Activated naive CD4-positive, alpha-beta T cell treated with anti-CD3 and anti-CD28 coated beads, Interleukin-2, amount 50 U/mL, for 24 hours (primary cell): ENCODE measurements at regions not wholly inside any gene's neighbourhood (a gene's known extent, or its start where the extent isn't known, plus 50 kb on each side); places are given as distances from the start of the nearest gene placed in this dataset.

ENCODE experiments used
- H3K27ac Mint-ChIP-seq: one replicate; pipeline ENCODE4 v1.8.0; 2021; ENCODE audit warnings: mild to moderate bottlenecking, mixed read lengths
- H3K27me3 Mint-ChIP-seq: one replicate; pipeline ENCODE4 v1.8.0; 2021; ENCODE audit warnings: mixed read lengths
- H3K36me3 Mint-ChIP-seq: one replicate; pipeline ENCODE4 v1.8.0; 2021; ENCODE audit warnings: mixed read lengths
- H3K4me1 Mint-ChIP-seq: one replicate; pipeline ENCODE4 v1.8.0; 2021; ENCODE audit warnings: mixed read lengths
- H3K4me3 Mint-ChIP-seq: one replicate; pipeline ENCODE4 v1.8.0; 2021; ENCODE audit warnings: mild to moderate bottlenecking, mixed read lengths
- H3K9me3 Mint-ChIP-seq: one replicate; pipeline ENCODE4 v1.8.0; 2021; ENCODE audit warnings: mixed read lengths

DNA sequence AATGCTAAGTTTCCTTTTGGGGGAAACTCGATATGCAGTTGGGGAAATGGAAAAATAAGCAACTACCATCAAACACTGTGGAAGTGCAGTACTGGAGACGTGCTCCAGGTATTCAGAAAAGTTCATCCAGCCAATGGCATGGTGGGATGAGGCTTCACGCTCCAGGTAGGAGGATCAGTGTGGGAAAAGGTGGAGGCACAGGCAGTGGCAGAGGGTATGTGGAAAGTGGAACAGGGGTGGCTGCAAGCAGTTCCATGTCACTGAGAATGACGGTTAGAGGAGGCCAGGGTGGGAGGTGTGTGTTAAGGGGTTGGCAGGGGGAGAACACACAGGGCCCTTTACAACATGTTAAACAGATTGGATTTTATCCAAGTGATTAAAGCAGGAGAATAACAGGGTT lies 105.1 kb upstream of the NCAM1 start:
- no peaks in the 10 kb centered on the region for H3K4me1 Mint-ChIP-seq
- H3K27me3 Mint-ChIP-seq, result peaks cover 16% of the 10 kb centered on the region
- no peaks in the 10 kb centered on the region for H3K9me3 Mint-ChIP-seq
- no peak overlapping the region for H3K4me3 Mint-ChIP-seq
- peak overlapping the region; percentile 59 for H3K27ac Mint-ChIP-seq
- no peaks in the 10 kb centered on the region for H3K36me3 Mint-ChIP-seq

DNA sequence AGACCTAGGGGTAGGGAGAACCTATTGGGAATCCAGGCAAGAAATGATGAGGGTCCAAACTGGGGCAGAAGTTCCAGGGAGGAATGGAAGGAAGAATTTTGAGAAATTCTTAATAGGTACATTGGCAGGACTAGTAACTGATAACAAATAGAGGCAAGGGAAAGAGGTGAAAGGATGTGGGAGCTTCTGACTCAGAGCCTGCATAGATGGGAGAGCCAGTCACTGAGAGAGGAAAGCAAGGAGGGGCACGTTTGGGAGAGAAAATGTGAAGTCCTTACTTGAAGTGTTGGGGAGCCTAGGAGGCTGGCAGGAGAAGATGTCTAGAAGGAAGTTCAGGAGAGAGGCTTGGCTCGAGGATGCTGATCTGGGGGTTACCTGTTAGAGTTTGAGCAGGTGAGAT lies 104.6 kb upstream of the NCAM1 start:
- Mint-ChIP-seq H3K9me3 (no peaks in the 10 kb centered on the region), H3K27me3 (peaks cover 12% of the 10 kb centered on the region), H3K36me3 (no peaks in the 10 kb centered on the region), H3K4me3 (no peak overlapping the region), H3K4me1 (no peaks in the 10 kb centered on the region), H3K27ac (peak overlapping the region; percentile 69)

GRCh38 chr11:112858289-112859023 lies 102.8 kb upstream of the NCAM1 start:
- H3K36me3 Mint-ChIP-seq, result no peaks in the 10 kb centered on the region
- H3K4me1 Mint-ChIP-seq, result no peaks in the 10 kb centered on the region
- H3K27me3 Mint-ChIP-seq, result peaks cover 4% of the 10 kb centered on the region
- no peak overlapping the region for H3K27ac Mint-ChIP-seq
- no peak overlapping the region for H3K4me3 Mint-ChIP-seq
- peaks cover 7% of the 10 kb centered on the region for H3K9me3 Mint-ChIP-seq

DNA sequence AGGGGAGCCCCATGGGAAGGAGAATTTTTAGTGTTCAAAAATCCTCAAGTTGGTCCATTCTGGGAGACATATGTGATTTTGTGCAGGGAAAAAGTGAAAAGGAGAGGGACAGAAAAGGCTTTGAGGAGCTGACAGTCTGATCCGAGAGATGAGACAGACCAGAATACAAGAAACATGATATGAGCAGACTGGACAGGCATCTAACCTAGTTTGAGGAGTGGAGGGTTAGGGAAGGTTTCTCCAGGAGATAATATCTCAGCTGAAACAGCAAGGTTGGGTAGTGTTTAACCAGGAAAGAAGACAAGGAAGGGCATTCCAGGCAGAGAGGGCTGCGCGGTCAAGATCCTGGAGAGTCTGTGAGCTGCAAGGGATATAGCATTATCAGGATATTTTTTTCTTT lies 101.4 kb upstream of the NCAM1 start:
- Mint-ChIP-seq H3K27me3 (peaks cover 1% of the 10 kb centered on the region), H3K36me3 (no peaks in the 10 kb centered on the region), H3K4me1 (no peaks in the 10 kb centered on the region), H3K4me3 (no peak overlapping the region), H3K9me3 (peaks cover 7% of the 10 kb centered on the region), H3K27ac (no peak overlapping the region)

DNA sequence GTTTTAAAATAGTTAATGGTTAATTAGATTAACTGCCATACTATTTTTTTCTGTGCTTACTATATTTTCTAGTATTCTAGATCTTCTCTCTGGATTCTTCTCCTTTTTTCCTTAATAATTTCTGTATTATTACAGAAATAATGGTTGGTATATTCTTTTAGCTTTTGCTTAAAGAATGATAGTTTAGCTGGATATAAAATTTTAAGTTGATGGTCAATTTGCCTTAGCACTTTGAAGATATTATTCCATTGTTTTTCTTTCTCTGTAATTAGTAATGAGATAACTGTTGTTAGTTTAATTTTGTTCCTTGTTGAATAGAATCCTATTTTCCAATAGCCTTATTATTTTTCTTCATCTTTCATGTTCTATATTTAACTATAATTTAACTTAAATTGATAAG lies 99.9 kb upstream of the NCAM1 start:
- Mint-ChIP-seq H3K4me3 (no peak overlapping the region), H3K27ac (no peak overlapping the region), H3K4me1 (no peaks in the 10 kb centered on the region), H3K27me3 (peaks cover 3% of the 10 kb centered on the region), H3K9me3 (peaks cover 7% of the 10 kb centered on the region), H3K36me3 (no peaks in the 10 kb centered on the region)

- Mint-ChIP-seq H3K4me1 (no peaks in the 10 kb centered on the region), H3K27me3 (peaks cover 5% of the 10 kb centered on the region), H3K4me3 (no peak overlapping the region), H3K9me3 (peaks cover 7% of the 10 kb centered on the region), H3K27ac (no peak overlapping the region), H3K36me3 (no peaks in the 10 kb centered on the region)
These were observed 97.9 kb upstream of the NCAM1 start for GRCh38 chr11:112863305-112863704.

DNA sequence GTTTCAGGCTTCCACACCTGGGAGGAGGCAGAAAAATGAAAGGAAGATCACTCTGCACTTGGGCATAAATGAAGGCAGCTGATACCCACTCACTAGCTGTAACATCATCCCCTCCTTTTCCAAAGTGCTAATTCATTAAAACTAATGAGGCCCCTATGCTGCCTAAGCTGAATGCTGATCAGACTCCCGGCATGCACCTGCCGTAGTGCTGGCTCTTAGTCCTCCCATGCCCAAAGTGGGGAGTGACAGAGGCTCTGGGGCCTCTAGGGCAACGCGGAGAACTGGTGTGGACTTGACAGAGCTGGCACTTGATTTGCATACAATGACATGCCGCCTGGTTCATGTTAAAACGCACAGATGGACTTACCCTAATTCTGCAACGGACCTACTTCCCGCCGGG lies 96.5 kb upstream of the NCAM1 start:
- Mint-ChIP-seq H3K4me3 (no peak overlapping the region), H3K9me3 (peaks cover 7% of the 10 kb centered on the region), H3K27me3 (peaks cover 5% of the 10 kb centered on the region), H3K27ac (no peak overlapping the region), H3K36me3 (no peaks in the 10 kb centered on the region), H3K4me1 (no peaks in the 10 kb centered on the region)

GRCh38 chr11:112871909-112872500 lies 89.2 kb upstream of the NCAM1 start:
- H3K36me3 Mint-ChIP-seq, result no peaks in the 10 kb centered on the region
- no peak overlapping the region for H3K4me3 Mint-ChIP-seq
- no peak overlapping the region for H3K27ac Mint-ChIP-seq
- H3K9me3 Mint-ChIP-seq, result no peaks in the 10 kb centered on the region
- peaks cover 2% of the 10 kb centered on the region for H3K27me3 Mint-ChIP-seq
- no peaks in the 10 kb centered on the region for H3K4me1 Mint-ChIP-seq

DNA sequence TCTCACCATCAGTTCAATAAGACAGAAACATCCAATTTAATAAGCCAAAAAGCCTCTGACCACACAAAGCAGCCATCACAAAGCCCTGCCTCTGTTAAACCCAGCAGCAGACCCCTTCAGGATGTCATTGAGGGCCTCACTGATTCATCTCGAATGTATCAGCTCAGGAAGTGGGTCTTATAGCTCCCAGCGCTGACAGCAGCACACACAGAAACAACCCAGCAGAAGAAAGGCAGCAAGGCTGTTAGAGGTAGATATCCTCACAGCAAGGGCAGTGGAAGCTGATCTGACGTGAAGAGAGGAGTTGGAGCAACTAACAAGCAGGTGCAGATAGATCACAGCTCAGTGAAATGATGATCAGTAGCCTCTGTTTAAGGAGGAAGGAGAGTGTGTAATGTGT lies 86.2 kb upstream of the NCAM1 start:
- H3K36me3 Mint-ChIP-seq, result no peaks in the 10 kb centered on the region
- no peak overlapping the region for H3K4me3 Mint-ChIP-seq
- no peaks in the 10 kb centered on the region for H3K4me1 Mint-ChIP-seq
- H3K9me3 Mint-ChIP-seq, result no peaks in the 10 kb centered on the region
- H3K27ac Mint-ChIP-seq, result no peak overlapping the region
- H3K27me3 Mint-ChIP-seq, result no peaks in the 10 kb centered on the region

DNA sequence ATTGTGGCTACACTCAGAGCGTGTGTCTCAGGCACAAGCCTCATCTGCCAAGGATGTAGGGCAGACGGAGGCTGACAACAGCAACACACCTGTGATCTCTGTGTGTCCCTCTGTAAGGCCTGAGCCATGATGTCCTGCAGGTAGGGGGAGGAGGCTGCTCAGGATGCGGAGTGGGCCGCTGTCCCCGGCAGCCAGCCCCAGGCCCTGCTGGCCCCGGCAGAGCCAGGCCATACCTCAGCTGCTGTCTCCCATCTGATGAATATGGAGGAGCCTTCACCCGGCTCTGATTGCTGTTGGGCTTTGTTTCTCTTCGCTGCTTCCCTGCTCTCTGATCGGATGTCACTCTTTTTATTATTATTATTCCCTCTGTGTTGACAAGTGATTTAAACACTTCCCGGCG lies 83.6 kb upstream of the NCAM1 start:
- Mint-ChIP-seq H3K9me3 (no peaks in the 10 kb centered on the region), H3K4me1 (no peaks in the 10 kb centered on the region), H3K27ac (no peak overlapping the region), H3K27me3 (no peaks in the 10 kb centered on the region), H3K36me3 (no peaks in the 10 kb centered on the region), H3K4me3 (no peak overlapping the region)

DNA sequence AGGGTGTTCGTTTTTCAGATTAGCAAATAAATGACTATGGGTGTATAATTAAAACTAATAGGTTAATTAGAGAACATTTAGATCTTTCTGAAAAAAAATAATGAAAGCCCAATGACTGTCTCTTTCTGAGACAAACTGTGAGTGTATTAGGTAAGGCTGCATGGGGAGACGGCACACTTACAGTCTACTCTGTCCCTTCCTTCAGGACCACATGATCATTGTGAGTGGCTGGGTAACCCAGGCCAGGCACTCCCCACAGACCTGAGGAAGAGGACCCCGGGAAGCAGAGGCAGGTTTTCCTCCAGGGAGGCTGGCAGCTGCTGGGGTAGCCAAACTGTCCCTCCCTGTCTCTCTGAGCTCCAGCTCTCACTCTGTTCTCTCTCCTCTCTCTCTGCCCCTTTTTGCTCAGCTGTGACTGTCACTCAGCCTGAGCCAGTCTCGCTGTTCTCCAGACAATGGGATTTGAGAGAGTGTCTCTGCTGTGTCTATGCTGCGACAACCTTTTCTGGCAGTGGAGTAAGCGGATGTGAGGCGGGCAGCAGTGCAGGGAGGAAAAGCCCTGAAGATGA lies 83.1 kb upstream of the NCAM1 start:
- H3K27me3 Mint-ChIP-seq, result no peaks in the 10 kb centered on the region
- no peaks in the 10 kb centered on the region for H3K9me3 Mint-ChIP-seq
- no peaks in the 10 kb centered on the region for H3K36me3 Mint-ChIP-seq
- H3K4me1 Mint-ChIP-seq, result no peaks in the 10 kb centered on the region
- no peak overlapping the region for H3K4me3 Mint-ChIP-seq
- H3K27ac Mint-ChIP-seq, result no peak overlapping the region

GRCh38 chr11:112880495-112880894 lies 80.7 kb upstream of the NCAM1 start:
- H3K36me3 Mint-ChIP-seq, result no peaks in the 10 kb centered on the region
- no peaks in the 10 kb centered on the region for H3K4me1 Mint-ChIP-seq
- H3K9me3 Mint-ChIP-seq, result no peaks in the 10 kb centered on the region
- no peak overlapping the region for H3K27ac Mint-ChIP-seq
- H3K4me3 Mint-ChIP-seq, result no peak overlapping the region
- H3K27me3 Mint-ChIP-seq, result no peaks in the 10 kb centered on the region

- H3K4me1 Mint-ChIP-seq, result no peaks in the 10 kb centered on the region
- H3K4me3 Mint-ChIP-seq, result no peak overlapping the region
These were observed 79.8 kb upstream of the NCAM1 start for GRCh38 chr11:112881461-112881860.

DNA sequence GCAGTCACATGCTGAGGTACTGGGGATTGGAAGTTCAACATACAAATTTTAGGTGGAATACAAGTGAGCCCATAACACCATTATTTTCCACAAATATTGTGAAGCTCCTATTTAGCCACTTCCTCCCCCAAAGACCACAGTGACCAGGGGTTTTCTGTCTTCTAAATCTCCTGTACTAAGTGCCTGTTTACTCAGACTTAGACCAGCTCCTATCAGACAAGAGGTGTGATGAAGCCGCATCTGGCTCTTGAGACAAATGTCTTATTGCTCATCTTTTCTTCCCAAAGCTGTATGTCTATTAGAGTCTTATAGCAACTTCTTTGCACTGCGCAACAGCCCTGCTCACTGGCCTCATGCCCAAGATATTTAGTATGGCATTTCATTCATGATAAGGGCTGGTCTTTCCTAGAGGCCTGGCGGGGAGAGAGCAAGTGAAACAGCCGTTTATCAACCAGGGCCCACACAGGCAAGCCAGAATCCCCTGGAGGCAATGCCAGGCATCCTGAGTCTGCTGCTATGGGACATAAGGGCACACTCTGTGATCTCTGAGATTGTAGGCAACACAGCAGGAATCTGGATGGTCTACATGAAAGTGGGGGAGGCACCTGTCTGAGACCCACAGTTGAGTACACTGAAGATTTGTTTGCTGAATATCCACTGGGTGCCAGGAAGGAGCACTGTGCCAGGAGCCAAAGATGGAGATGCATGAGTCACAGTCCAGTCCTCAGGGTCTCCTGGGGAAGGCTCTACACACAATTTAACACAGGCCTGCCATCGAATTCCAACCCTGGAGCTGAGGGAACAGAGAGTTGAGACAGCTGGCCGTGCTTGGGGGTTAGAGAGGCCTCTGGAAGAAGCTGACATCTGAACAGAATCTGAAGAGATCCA lies 78.5 kb upstream of the NCAM1 start:
- no peaks in the 10 kb centered on the region for H3K36me3 Mint-ChIP-seq
- H3K27ac Mint-ChIP-seq, result no peak overlapping the region
- H3K9me3 Mint-ChIP-seq, result no peaks in the 10 kb centered on the region
- H3K27me3 Mint-ChIP-seq, result no peaks in the 10 kb centered on the region
- no peak overlapping the region for H3K4me3 Mint-ChIP-seq
- no peaks in the 10 kb centered on the region for H3K4me1 Mint-ChIP-seq

More at GRCh38 chr11:112881461-112881860, 79.8 kb upstream of the NCAM1 start:
- no peak overlapping the region for H3K27ac Mint-ChIP-seq
- H3K9me3 Mint-ChIP-seq, result no peaks in the 10 kb centered on the region
- H3K27me3 Mint-ChIP-seq, result no peaks in the 10 kb centered on the region
- H3K36me3 Mint-ChIP-seq, result no peaks in the 10 kb centered on the region

GRCh38 chr11:112884012-112884767 lies 77.0 kb upstream of the NCAM1 start:
- Mint-ChIP-seq H3K36me3 (no peaks in the 10 kb centered on the region), H3K27ac (no peak overlapping the region), H3K9me3 (no peaks in the 10 kb centered on the region), H3K4me1 (no peaks in the 10 kb centered on the region), H3K27me3 (no peaks in the 10 kb centered on the region), H3K4me3 (no peak overlapping the region)
